IPS-18a (cell line): ENCODE measurements at regions not wholly inside any gene's neighbourhood (a gene's known extent, or its start where the extent isn't known, plus 50 kb on each side); places are given as distances from the start of the nearest gene placed in this dataset.
A peak's percentile ranks its signal among the peaks of the same experiment; 100 is the strongest.

Source experiments
- H3K27ac ChIP-seq: one replicate; pipeline ENCODE4 v1.5.1; 2013; ENCODE audit warnings: low read length
- H3K27me3 ChIP-seq: one replicate; pipeline ENCODE4 v1.6.1; 2013; ENCODE audit warnings: mild to moderate bottlenecking, low read length; ENCODE audit not compliant: control insufficient read depth, insufficient read depth
- H3K36me3 ChIP-seq: one replicate; pipeline ENCODE4 v1.6.1; 2013; ENCODE audit warnings: low read depth, low read length; ENCODE audit not compliant: control insufficient read depth
- H3K4me1 ChIP-seq: one replicate; pipeline ENCODE4 v1.6.1; 2013; ENCODE audit warnings: low read depth, low read length; ENCODE audit not compliant: control insufficient read depth
- H3K4me3 ChIP-seq: one replicate; pipeline ENCODE4 v1.5.1; 2013; ENCODE audit warnings: low read length
- H3K9ac ChIP-seq: one replicate; pipeline ENCODE4 v1.6.1; 2013; ENCODE audit warnings: mild to moderate bottlenecking, low read length, moderate library complexity
- H3K9me3 ChIP-seq: one replicate; pipeline ENCODE4 v1.6.1; 2013; ENCODE audit warnings: low read depth, low read length; ENCODE audit not compliant: control insufficient read depth

DNA sequence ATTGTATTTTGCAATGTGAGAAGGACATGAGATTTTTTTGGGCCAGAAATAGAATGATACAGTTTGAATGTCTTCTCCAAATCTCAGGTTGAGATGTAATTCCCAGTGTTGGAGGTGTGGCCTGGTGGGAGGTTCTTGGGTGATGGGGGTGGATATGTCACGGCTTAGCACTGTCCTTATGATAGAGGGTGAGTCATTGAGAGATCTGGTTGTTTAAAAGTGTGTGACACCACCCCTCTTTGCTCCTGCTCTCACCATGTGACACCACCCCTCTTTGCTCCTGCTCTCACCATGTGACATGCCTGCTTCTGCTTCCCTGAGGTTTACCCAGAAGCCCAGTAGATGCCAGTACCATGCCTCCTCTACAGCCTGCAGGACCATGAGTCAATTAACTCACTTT is 1226.9 kb downstream of the PCDH7 start:
- no peaks in the 10 kb centered on the region for H3K36me3 ChIP-seq
- H3K4me3 ChIP-seq, result no peak overlapping the region
- no peak overlapping the region for H3K27ac ChIP-seq
- no peak overlapping the region for H3K9ac ChIP-seq
- no peaks in the 10 kb centered on the region for H3K27me3 ChIP-seq
- no peaks in the 10 kb centered on the region for H3K4me1 ChIP-seq
- H3K9me3 ChIP-seq, result no peaks in the 10 kb centered on the region

DNA sequence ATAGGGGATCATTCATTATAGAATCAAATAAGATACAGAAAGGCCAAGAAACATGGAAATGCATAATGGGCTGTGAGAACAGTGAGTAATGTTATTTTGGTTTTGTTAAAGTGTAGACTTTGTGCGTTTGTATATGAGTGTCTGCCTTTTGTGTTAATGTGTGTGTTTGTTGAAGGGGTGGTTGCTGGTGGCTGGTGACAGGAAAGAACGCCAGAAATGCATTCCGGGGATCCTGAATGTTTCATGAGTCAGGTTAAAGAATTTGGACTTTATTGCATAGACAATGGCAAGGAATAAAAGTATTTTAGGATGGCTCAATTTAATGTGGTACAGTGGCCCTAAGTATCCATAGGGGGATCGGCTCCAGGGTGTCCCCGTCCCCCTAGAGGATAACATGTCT is 1228.9 kb downstream of the PCDH7 start:
- H3K4me1 ChIP-seq, result no peaks in the 10 kb centered on the region
- no peak overlapping the region for H3K27ac ChIP-seq
- no peak overlapping the region for H3K4me3 ChIP-seq
- no peaks in the 10 kb centered on the region for H3K27me3 ChIP-seq
- H3K9ac ChIP-seq, result no peak overlapping the region
- H3K36me3 ChIP-seq, result no peaks in the 10 kb centered on the region
- no peaks in the 10 kb centered on the region for H3K9me3 ChIP-seq

DNA sequence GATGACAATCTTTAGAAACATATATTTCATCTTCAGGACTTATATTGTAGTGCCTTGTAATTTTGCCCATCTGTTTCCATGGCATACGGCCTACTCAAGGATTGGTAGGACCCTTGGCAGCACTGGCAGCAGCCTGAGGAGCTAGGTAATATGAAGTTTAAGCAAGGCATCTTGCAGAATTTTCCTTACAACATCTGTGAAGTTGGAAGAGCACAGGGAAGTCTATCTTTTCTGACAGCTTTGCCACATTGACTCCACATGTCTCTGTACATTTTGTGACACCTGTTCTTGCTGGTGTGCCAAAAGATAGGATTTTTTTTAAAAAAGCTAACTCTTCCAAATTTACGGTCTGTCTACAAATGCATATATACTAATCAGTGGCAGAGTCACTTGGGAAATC is 1235.2 kb downstream of the PCDH7 start:
- H3K9ac ChIP-seq, result no peak overlapping the region
- H3K27me3 ChIP-seq, result no peaks in the 10 kb centered on the region
- no peaks in the 10 kb centered on the region for H3K36me3 ChIP-seq
- H3K4me3 ChIP-seq, result no peak overlapping the region
- H3K4me1 ChIP-seq, result no peaks in the 10 kb centered on the region
- H3K9me3 ChIP-seq, result no peaks in the 10 kb centered on the region
- no peak overlapping the region for H3K27ac ChIP-seq

DNA sequence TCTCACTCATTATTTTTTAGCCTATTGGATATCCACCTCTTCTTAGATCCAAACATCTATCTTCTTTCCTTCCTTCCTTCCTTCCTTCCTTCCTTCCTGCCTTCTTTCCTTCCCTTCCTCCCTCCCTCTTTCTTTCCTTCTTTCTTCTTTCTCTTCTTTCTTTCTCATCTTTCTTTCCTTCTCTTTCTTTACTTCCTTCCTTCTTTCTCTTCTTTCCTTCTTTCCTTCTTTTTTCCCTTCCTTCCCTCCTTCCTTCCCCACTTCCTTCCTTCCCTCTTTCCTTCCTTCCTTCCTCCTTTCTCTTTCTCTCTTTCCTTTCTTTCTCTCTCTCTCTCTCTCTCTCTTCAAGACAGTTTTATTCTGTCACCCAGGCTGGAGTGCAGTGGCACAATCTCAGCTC is 1239.8 kb downstream of the PCDH7 start:
- Histone ChIP-seq H3K4me3 (no peak overlapping the region), H3K9me3 (no peaks in the 10 kb centered on the region), H3K4me1 (no peaks in the 10 kb centered on the region), H3K27me3 (no peaks in the 10 kb centered on the region), H3K9ac (no peak overlapping the region), H3K27ac (no peak overlapping the region), H3K36me3 (no peaks in the 10 kb centered on the region)

DNA sequence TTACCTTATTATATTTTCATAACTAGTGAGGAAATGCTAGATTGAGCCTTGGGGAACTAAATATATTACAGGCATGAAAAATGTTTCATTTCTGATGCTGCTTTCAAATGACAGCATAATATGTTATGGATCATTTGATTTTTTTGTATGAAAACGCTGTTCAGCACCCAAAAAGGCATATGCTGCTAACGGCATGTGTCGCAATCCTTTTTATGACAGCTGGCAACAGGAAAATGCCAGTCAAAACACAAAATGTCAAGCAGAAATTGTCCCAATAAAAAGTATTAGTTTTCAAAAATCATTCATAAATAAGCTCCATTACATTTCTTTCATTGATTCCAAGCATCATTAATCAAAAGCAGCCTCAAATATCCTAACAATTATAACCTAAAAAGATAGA is 1244.5 kb downstream of the PCDH7 start:
- Histone ChIP-seq H3K4me3 (no peak overlapping the region), H3K9ac (no peak overlapping the region), H3K9me3 (no peaks in the 10 kb centered on the region), H3K36me3 (no peaks in the 10 kb centered on the region), H3K27ac (no peak overlapping the region), H3K27me3 (no peaks in the 10 kb centered on the region), H3K4me1 (no peaks in the 10 kb centered on the region)

DNA sequence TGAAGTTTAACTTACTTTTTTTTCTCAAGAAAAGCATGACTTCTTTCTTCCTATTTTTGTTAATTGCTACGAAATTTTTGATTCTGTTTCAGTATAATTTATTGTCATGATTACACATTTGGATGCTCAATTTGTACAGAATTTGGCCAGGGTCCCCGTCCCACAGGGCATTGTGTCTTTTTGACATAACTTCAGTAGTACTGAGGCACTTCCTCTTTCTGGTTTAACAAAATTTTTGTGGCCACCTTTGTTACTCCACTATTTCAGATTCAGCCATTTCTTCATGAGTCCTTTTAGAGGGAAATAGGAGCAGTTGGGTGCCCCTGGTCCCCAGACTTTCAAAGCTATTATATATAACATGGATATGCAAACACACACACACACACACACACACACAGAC is 1248.7 kb downstream of the PCDH7 start:
- H3K4me3 ChIP-seq, result no peak overlapping the region
- no peak overlapping the region for H3K9ac ChIP-seq
- H3K4me1 ChIP-seq, result no peaks in the 10 kb centered on the region
- no peaks in the 10 kb centered on the region for H3K36me3 ChIP-seq
- no peaks in the 10 kb centered on the region for H3K9me3 ChIP-seq
- H3K27me3 ChIP-seq, result no peaks in the 10 kb centered on the region
- no peak overlapping the region for H3K27ac ChIP-seq

DNA sequence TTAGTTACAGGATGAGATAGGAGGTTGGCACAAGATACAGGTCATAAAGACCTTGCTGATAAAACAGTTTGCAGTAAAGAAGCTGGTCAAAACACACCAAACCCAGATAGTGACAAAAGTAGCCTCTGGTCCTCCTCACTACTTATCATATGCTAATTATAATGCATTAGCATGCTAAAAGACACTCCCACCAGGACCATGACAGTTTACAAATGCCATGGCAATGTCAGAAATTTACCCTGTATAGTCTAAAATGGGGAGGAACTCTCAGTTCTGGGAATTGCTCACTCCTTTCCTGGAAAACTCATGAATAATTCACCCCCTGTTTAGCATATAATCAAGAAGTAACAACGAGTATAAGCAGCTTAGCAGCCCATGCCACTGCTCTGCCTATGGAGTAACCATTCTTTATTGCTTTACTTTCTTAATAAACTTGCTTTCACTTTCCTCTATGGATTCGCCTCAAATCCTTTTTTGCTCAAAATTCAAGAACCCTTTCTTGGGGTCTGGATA is 1254.4 kb downstream of the PCDH7 start:
- Histone ChIP-seq H3K4me3 (no peak overlapping the region), H3K9ac (no peak overlapping the region), H3K27ac (no peak overlapping the region), H3K9me3 (no peaks in the 10 kb centered on the region), H3K27me3 (no peaks in the 10 kb centered on the region), H3K4me1 (no peaks in the 10 kb centered on the region), H3K36me3 (no peaks in the 10 kb centered on the region)

DNA sequence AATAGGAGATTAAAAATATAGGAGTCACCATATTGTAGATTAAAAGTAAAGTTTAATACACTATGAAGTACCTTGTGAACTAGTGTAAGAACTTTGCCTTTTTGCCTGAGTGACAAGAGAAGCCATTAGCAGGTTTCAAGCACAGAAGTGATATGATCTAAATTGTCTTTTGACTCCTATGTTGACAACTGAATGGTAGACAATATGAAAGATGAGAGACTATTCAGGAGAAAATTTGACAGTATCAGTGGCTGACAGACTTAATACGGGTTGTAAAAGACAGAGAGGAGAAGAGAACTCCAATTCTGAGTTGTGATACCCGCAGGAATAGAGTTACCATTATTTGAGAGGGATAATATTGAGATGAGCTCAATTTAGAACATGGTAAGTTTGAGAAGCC is 1259.8 kb downstream of the PCDH7 start:
- Histone ChIP-seq H3K9ac (no peak overlapping the region), H3K4me1 (no peaks in the 10 kb centered on the region), H3K27me3 (no peaks in the 10 kb centered on the region), H3K36me3 (no peaks in the 10 kb centered on the region), H3K4me3 (no peak overlapping the region), H3K9me3 (no peaks in the 10 kb centered on the region), H3K27ac (no peak overlapping the region)

DNA sequence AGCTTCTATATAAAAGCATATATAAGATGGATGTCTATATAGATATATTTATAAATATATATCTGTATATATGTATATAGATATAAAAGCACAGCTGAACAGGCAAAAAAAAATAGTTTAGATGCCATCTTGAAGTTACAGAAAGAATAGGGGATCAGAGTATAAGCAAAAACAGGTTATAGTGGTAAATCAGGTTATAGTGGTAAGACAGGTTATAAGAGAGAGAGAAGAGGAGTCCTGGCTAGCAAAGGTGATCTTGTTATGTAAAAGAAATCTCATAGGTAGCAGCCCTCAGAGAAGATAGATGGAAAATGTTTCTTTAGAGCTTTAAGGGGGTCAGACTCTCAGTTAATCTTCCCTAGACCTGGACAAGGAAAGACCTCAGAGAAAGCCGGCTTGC is 1263.1 kb downstream of the PCDH7 start:
- Histone ChIP-seq H3K4me1 (no peaks in the 10 kb centered on the region), H3K9me3 (no peaks in the 10 kb centered on the region), H3K36me3 (no peaks in the 10 kb centered on the region), H3K27ac (no peak overlapping the region), H3K27me3 (no peaks in the 10 kb centered on the region), H3K9ac (no peak overlapping the region), H3K4me3 (no peak overlapping the region)

DNA sequence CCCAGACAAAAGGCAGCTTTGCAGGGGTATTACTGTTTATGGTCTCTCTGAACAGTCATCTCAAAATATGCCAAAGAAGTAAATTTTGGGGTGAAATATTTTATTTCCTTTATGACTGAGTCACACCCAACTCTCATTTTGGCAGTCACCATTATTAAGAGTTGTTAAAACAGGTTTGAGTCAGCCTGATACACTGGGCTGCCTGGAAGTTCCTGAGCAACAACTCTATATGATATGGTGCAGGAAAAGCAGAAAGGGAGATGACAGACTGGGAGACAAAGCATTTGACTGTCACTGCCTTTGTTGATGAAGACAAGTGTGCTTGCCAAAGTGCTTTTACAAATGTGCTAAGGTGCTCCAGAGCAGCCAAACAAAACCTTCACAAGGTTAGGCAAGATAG is 1263.5 kb downstream of the PCDH7 start:
- H3K36me3 ChIP-seq, result no peaks in the 10 kb centered on the region
- H3K9me3 ChIP-seq, result no peaks in the 10 kb centered on the region
- no peak overlapping the region for H3K27ac ChIP-seq
- H3K4me3 ChIP-seq, result no peak overlapping the region
- no peak overlapping the region for H3K9ac ChIP-seq
- H3K4me1 ChIP-seq, result no peaks in the 10 kb centered on the region
- H3K27me3 ChIP-seq, result no peaks in the 10 kb centered on the region

DNA sequence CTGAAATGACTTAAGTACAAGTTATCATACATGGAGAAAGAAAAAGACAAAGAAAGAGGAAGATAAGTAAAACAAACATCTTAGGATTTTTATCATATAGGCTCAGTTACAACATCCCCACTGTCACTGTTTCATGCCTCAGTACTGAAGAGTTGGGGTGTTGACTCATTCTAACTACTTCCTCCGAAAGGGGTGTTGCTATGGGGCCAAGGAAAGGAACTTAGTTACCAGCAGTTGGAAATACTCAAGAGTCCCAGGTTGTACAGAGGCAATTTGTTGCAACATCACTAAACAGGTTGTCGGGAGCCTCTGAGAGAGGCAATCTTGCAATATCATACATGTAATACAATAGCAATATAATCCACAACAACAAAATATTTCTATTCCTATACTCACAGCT is 1264.7 kb downstream of the PCDH7 start:
- H3K9me3 ChIP-seq, result no peaks in the 10 kb centered on the region
- no peaks in the 10 kb centered on the region for H3K36me3 ChIP-seq
- no peak overlapping the region for H3K9ac ChIP-seq
- H3K4me3 ChIP-seq, result no peak overlapping the region
- H3K4me1 ChIP-seq, result no peaks in the 10 kb centered on the region
- no peaks in the 10 kb centered on the region for H3K27me3 ChIP-seq
- H3K27ac ChIP-seq, result no peak overlapping the region

DNA sequence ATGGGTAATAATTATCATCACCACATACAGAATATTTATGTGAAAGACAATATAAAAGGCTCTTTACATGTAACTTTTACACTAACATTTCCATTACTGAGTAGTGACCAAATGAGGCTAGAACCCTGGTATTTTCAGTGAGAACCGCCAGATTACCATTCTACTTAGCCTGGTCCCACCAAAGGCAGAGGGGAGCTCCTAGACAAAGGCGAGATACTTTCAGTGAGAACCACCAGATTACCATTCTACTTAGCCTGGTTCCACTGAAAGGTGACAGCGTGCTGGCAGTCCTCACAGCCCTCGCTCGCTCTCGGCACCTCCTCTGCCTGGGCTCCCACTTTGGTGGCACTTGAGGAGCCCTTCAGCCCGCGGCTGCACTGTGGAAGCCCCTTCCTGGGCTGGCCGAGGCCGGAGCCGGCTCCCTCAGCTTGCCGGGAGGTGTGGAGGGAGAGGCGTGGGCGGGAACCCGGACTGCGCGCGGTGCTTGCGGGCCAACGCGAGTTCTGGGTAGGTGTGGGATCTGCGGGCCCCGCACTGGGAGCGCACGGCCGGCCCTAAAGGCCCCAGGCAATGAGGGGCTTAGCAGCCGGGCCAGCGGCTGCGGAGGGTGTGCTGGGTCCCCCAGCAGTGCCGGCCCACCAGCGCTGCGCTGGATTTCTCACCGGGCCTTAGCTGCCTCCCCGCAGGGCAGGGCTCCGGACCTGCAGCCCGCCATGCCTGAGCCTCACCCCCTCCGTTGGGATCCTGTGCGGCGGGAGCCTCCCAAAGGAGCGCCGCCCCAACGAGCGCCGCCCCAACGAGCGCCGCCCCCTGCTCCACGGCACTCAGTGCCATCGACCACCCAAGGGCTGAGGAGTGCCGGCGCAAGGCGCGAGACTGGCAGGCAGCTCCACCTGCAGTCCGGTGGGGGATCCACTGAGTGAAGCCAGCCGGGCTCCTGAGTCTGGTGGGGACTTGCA is 1276.1 kb downstream of the PCDH7 start:
- Histone ChIP-seq H3K9me3 (no peaks in the 10 kb centered on the region), H3K4me3 (peak overlapping the region; percentile 73), H3K9ac (peak overlapping the region; percentile 66), H3K27ac (no peak overlapping the region), H3K4me1 (peaks cover 22% of the 10 kb centered on the region), H3K36me3 (no peaks in the 10 kb centered on the region), H3K27me3 (no peaks in the 10 kb centered on the region)
